Cardiac muscle cell (in vitro differentiated cells and primary cell): ENCODE measurements at regions not wholly inside any gene's neighbourhood (a gene's known extent, or its start where the extent isn't known, plus 50 kb on each side); places are given as distances from the start of the nearest gene placed in this dataset.

Experiments used
- DNase-seq, 2 donors: peaks; one replicate each; pipeline versions ENCODE4 v3.0.0 to v3.0.0-alpha.2; 2010 to 2017; ENCODE audit warnings: low read depth in 1 of 2, low spot score in 1 of 2
- H3K27ac ChIP-seq: fragments of 200-600 bp; sonication (generic); 2 replicates; pipeline ENCODE4 v1.5.1; 2016
- H3K27me3 ChIP-seq: fragments of 200-600 bp; sonication (generic); 2 replicates; pipeline ENCODE4 v1.6.0; 2016; ENCODE audit warnings: control low read depth
- H3K36me3 ChIP-seq: fragments of 200-600 bp; sonication (generic); 2 replicates; pipeline ENCODE4 v1.5.1; 2016; ENCODE audit warnings: control low read depth
- H3K4me1 ChIP-seq: fragments of 200-600 bp; sonication (generic); 2 replicates; pipeline ENCODE4 v1.8.1; 2017; ENCODE audit warnings: low read depth, mild to moderate bottlenecking, mixed run types
- H3K4me3 ChIP-seq: fragments of 200-600 bp; sonication (generic); 2 replicates; pipeline ENCODE4 v1.5.1; 2016; ENCODE audit warnings: mild to moderate bottlenecking
- H3K9me3 ChIP-seq: fragments of 200-600 bp; sonication (generic); 2 replicates; pipeline ENCODE4 v1.5.1; 2017; ENCODE audit warnings: low read depth, mild to moderate bottlenecking, control low read depth
- CTCF ChIP-seq: IDR thresholded peaks from 2 replicates; pipeline ENCODE4 v1.5.1; 2012; ENCODE audit warnings: low read depth, mild to moderate bottlenecking, low read length

GRCh38 chr1:214107322-214108096 lies 119.7 kb downstream of the PROX1 start:
- no peaks in the 10 kb centered on the region for H3K9me3 ChIP-seq
- peaks cover 36% of the 10 kb centered on the region for H3K4me1 ChIP-seq
- no peak for TF ChIP-seq CTCF
- DNase-seq = peak; percentile 36 to 65
- no peaks in the 10 kb centered on the region for H3K36me3 ChIP-seq
- H3K27me3 ChIP-seq = no peaks in the 10 kb centered on the region
- H3K27ac ChIP-seq = peak overlapping the region; percentile 94
- H3K4me3 ChIP-seq = no peak overlapping the region

GRCh38 chr1:214108097-214108446 lies 120.3 kb downstream of the PROX1 start:
- Histone ChIP-seq H3K36me3 (no peaks in the 10 kb centered on the region), H3K9me3 (no peaks in the 10 kb centered on the region), H3K4me3 (no peak overlapping the region), H3K27me3 (no peaks in the 10 kb centered on the region), H3K4me1 (peaks cover 36% of the 10 kb centered on the region), H3K27ac (peak overlapping the region; percentile 94)
- TF ChIP-seq CTCF = no peak
- DNase-seq = no peak

GRCh38 chr1:214111796-214112195 lies 124.0 kb downstream of the PROX1 start:
- H3K4me1 ChIP-seq = peaks cover 23% of the 10 kb centered on the region
- H3K27ac ChIP-seq = peak overlapping the region; percentile 39
- no peak for DNase-seq
- no peaks in the 10 kb centered on the region for H3K27me3 ChIP-seq
- no peak overlapping the region for H3K4me3 ChIP-seq
- no peaks in the 10 kb centered on the region for H3K9me3 ChIP-seq
- H3K36me3 ChIP-seq = no peaks in the 10 kb centered on the region
- TF ChIP-seq CTCF = no peak

GRCh38 chr1:214116258-214116657 lies 128.5 kb downstream of the PROX1 start:
- TF ChIP-seq CTCF = no peak
- Histone ChIP-seq H3K4me3 (no peak overlapping the region), H3K9me3 (no peaks in the 10 kb centered on the region), H3K36me3 (no peaks in the 10 kb centered on the region), H3K27ac (no peak overlapping the region), H3K27me3 (no peaks in the 10 kb centered on the region), H3K4me1 (peaks cover under 1% of the 10 kb centered on the region)
- DNase-seq = no peak

GRCh38 chr1:214117780-214118179 lies 130.0 kb downstream of the PROX1 start:
- no peak for TF ChIP-seq CTCF
- Histone ChIP-seq H3K4me1 (peaks cover under 1% of the 10 kb centered on the region), H3K27ac (no peak overlapping the region), H3K27me3 (no peaks in the 10 kb centered on the region), H3K36me3 (no peaks in the 10 kb centered on the region), H3K4me3 (no peak overlapping the region), H3K9me3 (no peaks in the 10 kb centered on the region)
- no peak for DNase-seq

- no peaks in the 10 kb centered on the region for H3K36me3 ChIP-seq
- no peak overlapping the region for H3K4me3 ChIP-seq
- no peaks in the 10 kb centered on the region for H3K9me3 ChIP-seq
- no peaks in the 10 kb centered on the region for H3K27me3 ChIP-seq
- H3K27ac ChIP-seq = no peak overlapping the region
- no peak for DNase-seq
- H3K4me1 ChIP-seq = peaks cover 9% of the 10 kb centered on the region
- no peak for TF ChIP-seq CTCF
Measured at GRCh38 chr1:214120191-214120590, 132.4 kb downstream of the PROX1 start.
